ENCODE measurements at regions not wholly inside any gene's neighbourhood (a gene's known extent, or its start where the extent isn't known, plus 50 kb on each side); places are given as distances from the start of the nearest gene placed in this dataset.

DNA sequence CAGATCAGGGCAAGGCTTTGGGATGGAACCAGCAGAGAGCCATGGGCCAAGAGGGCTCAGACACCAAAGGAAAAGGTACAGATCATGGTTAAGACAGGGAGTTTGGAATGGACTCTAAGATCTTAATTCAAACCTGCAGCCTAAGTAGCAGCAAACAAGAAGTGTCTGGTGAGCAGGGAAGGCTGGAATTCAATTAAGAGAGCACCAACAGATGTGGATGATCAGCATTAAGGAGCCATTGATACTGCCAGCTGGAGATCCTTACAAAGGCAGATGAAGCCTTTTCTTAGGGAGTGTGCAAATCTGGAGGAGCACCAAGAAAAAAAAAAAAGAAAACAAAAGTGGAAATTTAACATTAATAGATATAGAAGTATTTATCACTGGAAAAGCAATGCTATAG lies 516.8 kb downstream of the RASEF start:
- TF ChIP-seq CTCF (conservative IDR thresholded peaks at IDR 0.05; ENCODE audit: low read depth, low read length), result no peak
- no peak for DNase-seq (ENCODE audit: low read depth)
- H3K4me3 ChIP-seq (ENCODE audit: low read length), result no peak overlapping the region

DNA sequence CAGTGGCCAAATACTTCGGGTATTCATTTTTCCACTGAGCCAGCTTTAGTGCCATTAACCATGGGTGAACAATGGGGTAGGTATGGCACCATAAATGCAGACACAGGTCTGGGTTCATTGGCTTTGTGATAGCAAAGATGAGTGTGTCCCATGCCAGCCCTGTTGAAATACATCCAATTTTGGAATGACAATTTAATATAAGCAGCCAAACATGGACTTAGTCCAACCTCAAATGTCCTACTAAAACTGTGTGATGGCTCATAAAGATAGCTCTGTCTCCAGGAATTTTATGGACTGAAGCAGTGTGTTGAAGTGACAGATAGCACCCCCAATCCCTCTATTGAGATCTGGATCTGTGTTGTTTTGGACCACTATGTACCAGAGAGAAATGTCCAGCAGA lies 514.9 kb downstream of the RASEF start:
- no peak for TF ChIP-seq CTCF (conservative IDR thresholded peaks at IDR 0.05; ENCODE audit: low read depth, low read length)
- no peak overlapping the region for H3K4me3 ChIP-seq (ENCODE audit: low read length)
- DNase-seq (ENCODE audit: low read depth), result no peak

GRCh38 chr9:82549174-82549821 lies 513.6 kb downstream of the RASEF start:
- no peak overlapping the region for H3K4me3 ChIP-seq (ENCODE audit: low read length)
- no peak for TF ChIP-seq CTCF (conservative IDR thresholded peaks at IDR 0.05; ENCODE audit: low read depth, low read length)
- DNase-seq (ENCODE audit: low read depth), result no peak

- no peak for DNase-seq (ENCODE audit: low read depth)
- H3K4me3 ChIP-seq (ENCODE audit: low read length), result no peak overlapping the region
- no peak for TF ChIP-seq CTCF (conservative IDR thresholded peaks at IDR 0.05; ENCODE audit: low read depth, low read length)
These were observed 510.2 kb downstream of the RASEF start for GRCh38 chr9:82552784-82553183.

- DNase-seq (ENCODE audit: low read depth), result no peak
These were observed 509.1 kb downstream of the RASEF start for GRCh38 chr9:82553654-82554366.

GRCh38 chr9:82554381-82554780 lies 508.6 kb downstream of the RASEF start:
- DNase-seq (ENCODE audit: low read depth), result no peak
- no peak for TF ChIP-seq CTCF (conservative IDR thresholded peaks at IDR 0.05; ENCODE audit: low read depth, low read length)
- no peak overlapping the region for H3K4me3 ChIP-seq (ENCODE audit: low read length)

More at GRCh38 chr9:82553654-82554366, 509.1 kb downstream of the RASEF start:
- TF ChIP-seq CTCF (conservative IDR thresholded peaks at IDR 0.05; ENCODE audit: low read depth, low read length), result no peak
- H3K4me3 ChIP-seq (ENCODE audit: low read length), result no peak overlapping the region

DNA sequence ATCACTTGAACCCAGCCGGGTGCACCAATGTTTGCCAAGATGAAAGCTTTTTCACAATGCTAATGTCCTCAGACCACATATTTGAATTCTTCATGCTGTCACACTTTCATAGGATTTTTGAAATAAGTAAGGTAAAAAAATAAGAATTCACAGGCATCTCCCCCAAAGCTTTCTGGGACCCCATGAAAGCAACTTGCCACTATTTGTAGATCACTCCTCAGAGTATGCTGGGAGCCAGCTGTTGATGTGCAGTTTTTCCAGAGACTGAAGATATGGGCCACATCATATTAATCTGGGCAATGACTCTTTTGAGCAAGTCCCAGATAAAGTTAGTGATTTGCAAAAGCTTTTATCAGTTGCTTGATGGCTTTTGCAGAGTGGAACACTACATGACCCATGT lies 507.9 kb downstream of the RASEF start:
- no peak for DNase-seq (ENCODE audit: low read depth)
- H3K4me3 ChIP-seq (ENCODE audit: low read length), result no peak overlapping the region
- TF ChIP-seq CTCF (conservative IDR thresholded peaks at IDR 0.05; ENCODE audit: low read depth, low read length), result no peak
